AG10803 (cell line): ENCODE measurements at regions not wholly inside any gene's neighbourhood (a gene's known extent, or its start where the extent isn't known, plus 50 kb on each side); places are given as distances from the start of the nearest gene placed in this dataset.

Experiments
- DNase-seq: peaks from one replicate; pipeline ENCODE4 v3.0.0; 2010; ENCODE audit warnings: low read depth
- H3K4me3 ChIP-seq: 2 replicates; pipeline ENCODE4 v1.5.1; 2011; ENCODE audit warnings: mild to moderate bottlenecking, low read length, control low read depth
- CTCF ChIP-seq: conservative IDR thresholded peaks from 2 replicates; pipeline ENCODE4 v1.5.1; 2011; ENCODE audit warnings: mild to moderate bottlenecking, low read length, control low read depth, inconsistent platforms

GRCh38 chr12:65705380-65705876, 118.9 kb upstream of the HMGA2 start:
- no peak for DNase-seq
- no peak for TF ChIP-seq CTCF
- no peak overlapping the region for H3K4me3 ChIP-seq

DNA sequence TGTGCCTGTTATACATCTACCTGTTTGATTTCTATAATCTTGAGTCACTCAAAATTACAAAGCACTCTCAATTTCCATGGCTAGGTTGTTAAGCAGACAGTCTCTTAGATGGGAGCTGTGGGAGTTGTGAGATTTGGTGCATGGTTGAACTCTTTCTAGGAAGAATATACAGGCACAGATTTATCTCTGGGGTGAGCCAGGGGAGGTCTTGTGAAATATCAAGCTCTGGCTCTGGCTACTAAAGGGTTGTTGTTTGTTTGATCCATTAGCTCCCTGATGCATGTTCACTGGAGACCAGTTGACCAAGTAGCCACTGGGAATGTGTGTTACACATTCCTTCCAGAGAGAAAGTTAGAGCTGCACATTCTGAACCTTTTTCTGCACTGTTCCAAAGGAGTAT, 117.2 kb upstream of the HMGA2 start:
- DNase-seq, result no peak
- TF ChIP-seq CTCF, result no peak
- H3K4me3 ChIP-seq, result no peak overlapping the region

- no peak for TF ChIP-seq CTCF
- DNase-seq, result no peak
Observed at GRCh38 chr12:65712260-65713004, 111.9 kb upstream of the HMGA2 start.

DNA sequence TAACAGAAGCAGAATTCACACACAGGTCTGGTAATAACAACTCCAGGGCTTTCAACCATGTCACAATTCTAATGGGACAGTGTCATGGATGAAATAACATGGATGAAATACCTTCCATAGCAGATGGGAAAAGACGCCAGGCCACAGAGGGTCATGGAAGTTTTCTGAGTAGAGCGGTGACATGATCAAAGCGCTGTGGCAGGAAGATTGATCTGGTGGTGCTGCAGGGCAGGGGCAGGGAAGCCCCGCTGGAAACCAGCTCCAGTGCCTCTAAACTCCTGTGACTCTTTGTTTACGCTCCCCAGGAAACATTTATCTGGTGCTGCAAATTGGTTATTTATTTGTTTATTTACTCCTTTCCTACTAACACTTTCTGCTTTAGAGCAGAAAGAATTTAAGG, 108.3 kb upstream of the HMGA2 start:
- DNase-seq, result no peak
- no peak for TF ChIP-seq CTCF
- H3K4me3 ChIP-seq, result no peak overlapping the region

More at GRCh38 chr12:65712260-65713004, 111.9 kb upstream of the HMGA2 start:
- no peak overlapping the region for H3K4me3 ChIP-seq

GRCh38 chr12:65720136-65721130, 103.8 kb upstream of the HMGA2 start:
- peak; percentile 94 for DNase-seq
- TF ChIP-seq CTCF, result no peak
- no peak overlapping the region for H3K4me3 ChIP-seq

DNA sequence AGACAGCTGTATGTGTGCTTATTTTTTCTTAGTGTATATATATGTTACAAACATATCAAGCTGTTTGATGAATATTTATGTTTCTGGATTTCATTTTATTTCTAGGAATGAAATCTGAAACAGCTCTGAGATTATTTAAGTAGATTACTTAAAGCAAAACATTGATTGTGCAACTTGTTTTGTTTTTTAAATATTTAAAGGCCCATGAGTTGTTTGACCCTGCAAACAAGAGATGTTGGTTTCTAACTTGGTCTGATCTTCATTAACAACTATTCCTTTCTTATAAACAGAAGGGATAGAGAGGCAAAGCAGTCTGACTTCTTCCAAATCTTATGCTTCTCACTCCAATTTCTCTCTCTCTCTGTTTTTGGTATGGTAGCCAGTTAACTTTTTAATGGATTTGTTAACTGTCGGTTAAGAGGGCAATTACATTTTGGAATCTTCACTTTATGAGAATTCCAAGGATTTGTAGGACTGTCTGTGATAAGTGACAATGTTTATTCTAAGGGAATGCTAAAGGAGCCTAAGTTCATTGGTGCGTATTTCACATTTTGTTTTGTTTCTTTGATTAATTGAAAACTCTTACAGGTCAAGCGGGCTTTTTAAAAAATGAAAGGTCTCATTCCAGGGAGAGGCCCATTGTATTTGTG, 102.6 kb upstream of the HMGA2 start:
- H3K4me3 ChIP-seq, result no peak overlapping the region
- no peak for TF ChIP-seq CTCF
- no peak for DNase-seq
